HG02840 (cell line): ENCODE measurements at regions not wholly inside any gene's neighbourhood (a gene's known extent, or its start where the extent isn't known, plus 50 kb on each side); places are given as distances from the start of the nearest gene placed in this dataset.

Source experiments
- ATAC-seq: cut with Tn5 transposase; IDR thresholded peaks from one replicate; pipeline ENCODE4 v1.9.1; 2021; ENCODE audit warnings: mild to moderate bottlenecking, moderate library complexity, moderate number of reproducible peaks; ENCODE audit not compliant: unreplicated experiment, low FRiP score

GRCh38 chr13:76383676-76384461 is 502.3 kb downstream of the KCTD12 start:
- ATAC-seq: no peak

- ATAC-seq: no peak
Observed at GRCh38 chr13:76380446-76381065, 505.6 kb downstream of the KCTD12 start.

GRCh38 chr13:76379341-76380105 is 506.7 kb downstream of the KCTD12 start:
- no peak for ATAC-seq

GRCh38 chr13:76378767-76379166 is 507.4 kb downstream of the KCTD12 start:
- no peak for ATAC-seq

- no peak for ATAC-seq
Observed at GRCh38 chr13:76363682-76364289, 522.4 kb downstream of the KCTD12 start.

- no peak for ATAC-seq
Observed at GRCh38 chr13:76361868-76362267, 524.3 kb downstream of the KCTD12 start.

- ATAC-seq: no peak
Observed at GRCh38 chr13:76351541-76352229, 534.5 kb downstream of the KCTD12 start.

- no peak for ATAC-seq
Observed at GRCh38 chr13:76350399-76350798, 535.8 kb downstream of the KCTD12 start.

- no peak for ATAC-seq
Observed at GRCh38 chr13:76349700-76350099, 536.5 kb downstream of the KCTD12 start.

GRCh38 chr13:76339649-76340048 is 546.6 kb downstream of the KCTD12 start:
- no peak for ATAC-seq

GRCh38 chr13:76338003-76338402 is 548.2 kb downstream of the KCTD12 start:
- no peak for ATAC-seq

- ATAC-seq: no peak
Observed at GRCh38 chr13:76336889-76337844, 549.0 kb downstream of the KCTD12 start.

GRCh38 chr13:76335463-76335862 is 550.7 kb downstream of the KCTD12 start:
- ATAC-seq: no peak

- no peak for ATAC-seq
Observed at GRCh38 chr13:76331943-76332712, 554.1 kb downstream of the KCTD12 start.

GRCh38 chr13:76330761-76331160 is 555.4 kb downstream of the KCTD12 start:
- ATAC-seq: no peak

- no peak for ATAC-seq
Observed at GRCh38 chr13:76329866-76330580, 556.2 kb downstream of the KCTD12 start.

GRCh38 chr13:76329004-76329403 is 557.2 kb downstream of the KCTD12 start:
- no peak for ATAC-seq

GRCh38 chr13:76326343-76326742 is 559.9 kb downstream of the KCTD12 start:
- ATAC-seq: no peak
